Nephron progenitor cell (in vitro differentiated cells): ENCODE measurements at regions not wholly inside any gene's neighbourhood (a gene's known extent, or its start where the extent isn't known, plus 50 kb on each side); places are given as distances from the start of the nearest gene placed in this dataset.

ENCODE experiments used
- DNase-seq: peaks from one replicate; pipeline ENCODE4 v3.0.0; 2021
- H3K27ac Mint-ChIP-seq: 2 replicates; pipeline ENCODE4 v1.8.0; 2021; ENCODE audit warnings: mild to moderate bottlenecking, moderate library complexity, mixed read lengths
- H3K27me3 Mint-ChIP-seq: 2 replicates; pipeline ENCODE4 v1.8.0; 2021; ENCODE audit warnings: mild to moderate bottlenecking, low read depth, mixed read lengths; ENCODE audit not compliant: poor library complexity
- H3K36me3 Mint-ChIP-seq: 2 replicates; pipeline ENCODE4 v1.8.0; 2021; ENCODE audit warnings: low read depth, mixed read lengths
- H3K4me1 Mint-ChIP-seq: 2 replicates; pipeline ENCODE4 v1.8.0; 2021; ENCODE audit warnings: mixed read lengths
- H3K4me3 Mint-ChIP-seq: 2 replicates; pipeline ENCODE4 v1.8.0; 2021; ENCODE audit warnings: mild to moderate bottlenecking, moderate library complexity, mixed read lengths
- H3K9me3 Mint-ChIP-seq: 2 replicates; pipeline ENCODE4 v1.8.0; 2021; ENCODE audit warnings: mild to moderate bottlenecking, moderate library complexity, mixed read lengths
- CTCF ChIP-seq: fragments of 200-600 bp; sonication (generic); IDR thresholded peaks from 2 replicates; pipeline ENCODE4 v1.5.0; 2021; ENCODE audit warnings: antibody characterized with exemption

- H3K9me3 Mint-ChIP-seq: peaks cover 7% of the 10 kb centered on the region
Observed at GRCh38 chr3:170703121-170703588, 117.3 kb upstream of the SLC7A14 start.

GRCh38 chr3:170701696-170702678, 116.1 kb upstream of the SLC7A14 start:
- TF ChIP-seq CTCF: no peak
- H3K4me3 Mint-ChIP-seq: no peak overlapping the region
- no peak overlapping the region for H3K27ac Mint-ChIP-seq
- no peaks in the 10 kb centered on the region for H3K36me3 Mint-ChIP-seq
- H3K27me3 Mint-ChIP-seq: no peaks in the 10 kb centered on the region
- no peak for DNase-seq
- H3K9me3 Mint-ChIP-seq: no peaks in the 10 kb centered on the region
- peaks cover 30% of the 10 kb centered on the region for H3K4me1 Mint-ChIP-seq

More at GRCh38 chr3:170703121-170703588, 117.3 kb upstream of the SLC7A14 start:
- H3K4me3 Mint-ChIP-seq: no peak overlapping the region
- DNase-seq: no peak
- H3K4me1 Mint-ChIP-seq: peaks cover 19% of the 10 kb centered on the region
- no peaks in the 10 kb centered on the region for H3K27me3 Mint-ChIP-seq
- no peak overlapping the region for H3K27ac Mint-ChIP-seq
- peaks cover 4% of the 10 kb centered on the region for H3K36me3 Mint-ChIP-seq
- no peak for TF ChIP-seq CTCF

GRCh38 chr3:170700054-170700404, 114.2 kb upstream of the SLC7A14 start:
- no peak for TF ChIP-seq CTCF
- no peaks in the 10 kb centered on the region for H3K27me3 Mint-ChIP-seq
- no peak overlapping the region for H3K27ac Mint-ChIP-seq
- DNase-seq: no peak
- no peaks in the 10 kb centered on the region for H3K36me3 Mint-ChIP-seq
- no peak overlapping the region for H3K4me3 Mint-ChIP-seq
- H3K4me1 Mint-ChIP-seq: peaks cover 28% of the 10 kb centered on the region
- no peaks in the 10 kb centered on the region for H3K9me3 Mint-ChIP-seq

- Mint-ChIP-seq H3K4me1 (peaks cover 24% of the 10 kb centered on the region), H3K27ac (no peak overlapping the region), H3K27me3 (no peaks in the 10 kb centered on the region), H3K4me3 (no peak overlapping the region), H3K36me3 (no peaks in the 10 kb centered on the region), H3K9me3 (no peaks in the 10 kb centered on the region)
- DNase-seq: no peak
- no peak for TF ChIP-seq CTCF
Observed at GRCh38 chr3:170699158-170700053, 113.5 kb upstream of the SLC7A14 start.

GRCh38 chr3:170697908-170698307, 112.0 kb upstream of the SLC7A14 start:
- no peak for DNase-seq

More at GRCh38 chr3:170697908-170698307, 112.0 kb upstream of the SLC7A14 start:
- H3K4me1 Mint-ChIP-seq: peaks cover 24% of the 10 kb centered on the region
- no peak overlapping the region for H3K4me3 Mint-ChIP-seq
- H3K9me3 Mint-ChIP-seq: no peaks in the 10 kb centered on the region
- no peaks in the 10 kb centered on the region for H3K36me3 Mint-ChIP-seq
- H3K27ac Mint-ChIP-seq: peak overlapping the region; percentile 2
- H3K27me3 Mint-ChIP-seq: no peaks in the 10 kb centered on the region
- no peak for TF ChIP-seq CTCF
